Tibial nerve (tissue), 4 donors: ENCODE measurements at regions not wholly inside any gene's neighbourhood (a gene's known extent, or its start where the extent isn't known, plus 50 kb on each side); places are given as distances from the start of the nearest gene placed in this dataset.

Source experiments
- DNase-seq, 2 donors: peaks; one replicate each; pipeline ENCODE4 v3.0.0-alpha.2; 2019; ENCODE audit warnings: low spot score in 2 of 2
- H3K27ac ChIP-seq, 4 donors: fragments of 200-600 bp; sonication (generic) in 3 of 4; one replicate each; pipeline ENCODE4 v1.5.1; 2017 to 2019; ENCODE audit warnings: mild to moderate bottlenecking in 1 of 4
- H3K27me3 ChIP-seq, 2 donors: fragments of 200-600 bp; sonication (generic) in 1 of 2; one replicate each; pipeline versions ENCODE4 v1.5.1 to v1.6.0; 2017 to 2019
- H3K36me3 ChIP-seq, 3 donors: fragments of 200-600 bp; sonication (generic); one replicate each; pipeline ENCODE4 v1.5.1; 2018 to 2019
- H3K4me1 ChIP-seq, 4 donors: fragments of 200-600 bp; sonication (generic) in 3 of 4; one replicate each; pipeline ENCODE4 v1.5.1; 2017 to 2019
- H3K4me3 ChIP-seq, 4 donors: fragments of 200-600 bp; sonication (generic) in 3 of 4; one replicate each; pipeline ENCODE4 v1.5.1; 2017 to 2019; ENCODE audit warnings: mild to moderate bottlenecking in 1 of 4, moderate library complexity in 1 of 4
- H3K9me3 ChIP-seq, 4 donors: fragments of 200-600 bp; sonication (generic) in 3 of 4; one replicate each; pipeline ENCODE4 v1.5.1; 2017 to 2019
- EP300 ChIP-seq, 2 donors: sonication (generic); formaldehyde crosslinking; IDR thresholded peaks; one replicate each; pipeline ENCODE4 v1.6.1; 2017; ENCODE audit warnings: antibody characterized with exemption in 2 of 2, mild to moderate bottlenecking in 1 of 2
- POLR2A ChIP-seq, 2 donors: fragments of 450-650 bp; IDR thresholded peaks; one replicate each; pipeline ENCODE4 v1.6.1; 2017; ENCODE audit warnings: antibody characterized with exemption in 2 of 2, mild to moderate bottlenecking in 2 of 2, moderate library complexity in 2 of 2
- WGBS, 2 donors: methylation state at CpG; one replicate each; pipeline ENCODE4 v1.1.5; 2018; 5-methylcytosine and 5-hydroxymethylcytosine counted together
- TF ChIP-seq, protein P1 (sequence below), 5 experiments: fragments of 200-600 bp in 3 of 5; fragments of 450-650 bp in 2 of 5; sonication (generic) in 3 of 5; IDR thresholded peaks; one replicate each; pipeline ENCODE4 v1.5.1; 2016 to 2019; ENCODE audit warnings: antibody characterized with exemption in 5 of 5, mild to moderate bottlenecking in 3 of 5, moderate library complexity in 2 of 5

DNA sequence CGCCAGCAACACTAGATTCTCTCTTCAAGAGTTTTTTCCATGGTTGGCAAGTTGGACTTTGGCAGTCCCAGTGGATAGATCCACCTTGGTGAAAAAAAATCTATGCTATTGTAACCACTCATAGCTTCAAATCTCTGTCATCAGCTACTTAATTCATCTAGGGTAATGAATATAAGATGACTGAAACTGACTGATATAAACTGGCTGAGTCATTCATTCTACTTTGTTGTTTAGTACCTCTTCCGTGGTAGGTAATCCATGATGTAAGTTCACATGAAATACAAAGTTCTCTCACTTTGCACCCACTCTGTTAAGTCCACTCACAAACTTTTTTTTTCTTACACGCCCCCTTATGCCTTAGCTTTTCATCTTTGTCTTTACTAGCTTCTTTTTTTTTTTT lies 1381.5 kb downstream of the SLITRK5 start:
- no peak for DNase-seq
- Histone ChIP-seq H3K36me3 (no peaks in the 10 kb centered on the region), H3K9me3 (no peaks in the 10 kb centered on the region), H3K4me1 (no peaks in the 10 kb centered on the region), H3K27me3 (no peaks in the 10 kb centered on the region), H3K4me3 (no peak overlapping the region), H3K27ac (no peak overlapping the region)
- TF ChIP-seq EP300 (IDR thresholded peaks at IDR 0.05) = no peak
- no peak for TF ChIP-seq POLR2A (IDR thresholded peaks at IDR 0.05)
- TF ChIP-seq, protein P1, sequence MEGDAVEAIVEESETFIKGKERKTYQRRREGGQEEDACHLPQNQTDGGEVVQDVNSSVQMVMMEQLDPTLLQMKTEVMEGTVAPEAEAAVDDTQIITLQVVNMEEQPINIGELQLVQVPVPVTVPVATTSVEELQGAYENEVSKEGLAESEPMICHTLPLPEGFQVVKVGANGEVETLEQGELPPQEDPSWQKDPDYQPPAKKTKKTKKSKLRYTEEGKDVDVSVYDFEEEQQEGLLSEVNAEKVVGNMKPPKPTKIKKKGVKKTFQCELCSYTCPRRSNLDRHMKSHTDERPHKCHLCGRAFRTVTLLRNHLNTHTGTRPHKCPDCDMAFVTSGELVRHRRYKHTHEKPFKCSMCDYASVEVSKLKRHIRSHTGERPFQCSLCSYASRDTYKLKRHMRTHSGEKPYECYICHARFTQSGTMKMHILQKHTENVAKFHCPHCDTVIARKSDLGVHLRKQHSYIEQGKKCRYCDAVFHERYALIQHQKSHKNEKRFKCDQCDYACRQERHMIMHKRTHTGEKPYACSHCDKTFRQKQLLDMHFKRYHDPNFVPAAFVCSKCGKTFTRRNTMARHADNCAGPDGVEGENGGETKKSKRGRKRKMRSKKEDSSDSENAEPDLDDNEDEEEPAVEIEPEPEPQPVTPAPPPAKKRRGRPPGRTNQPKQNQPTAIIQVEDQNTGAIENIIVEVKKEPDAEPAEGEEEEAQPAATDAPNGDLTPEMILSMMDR (IDR thresholded peaks at IDR 0.05) = no peak
- 87% methylated on average over 3 of the region's 3 CpGs for WGBS, 2 donors

DNA sequence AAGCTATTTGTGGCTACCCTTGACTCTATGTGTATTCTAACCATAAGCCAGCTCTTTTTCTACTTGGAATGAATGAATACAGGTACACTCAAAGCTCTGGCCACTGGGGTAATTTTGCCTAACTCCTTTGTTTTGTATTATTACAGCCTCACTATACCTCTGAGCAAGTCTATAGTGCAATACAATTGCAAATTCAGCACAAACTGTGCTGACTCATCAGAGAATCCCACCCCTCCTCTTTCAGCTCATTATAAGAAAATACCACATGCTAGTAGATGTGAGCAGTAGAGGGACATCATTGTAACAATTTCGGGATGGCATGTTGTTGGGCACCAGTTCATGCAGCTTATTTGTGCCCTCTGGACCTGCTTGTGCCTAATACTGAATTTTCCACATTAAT lies 1382.2 kb downstream of the SLITRK5 start:
- WGBS, 2 donors = 71 to 77% methylated on average over 1 of the region's 1 CpG
- Histone ChIP-seq H3K4me3 (no peak overlapping the region), H3K36me3 (no peaks in the 10 kb centered on the region), H3K27me3 (no peaks in the 10 kb centered on the region), H3K9me3 (no peaks in the 10 kb centered on the region), H3K4me1 (no peaks in the 10 kb centered on the region), H3K27ac (no peak overlapping the region)
- no peak for DNase-seq
- TF ChIP-seq, protein P1 (IDR thresholded peaks at IDR 0.05) = no peak
- no peak for TF ChIP-seq EP300 (IDR thresholded peaks at IDR 0.05)

DNA sequence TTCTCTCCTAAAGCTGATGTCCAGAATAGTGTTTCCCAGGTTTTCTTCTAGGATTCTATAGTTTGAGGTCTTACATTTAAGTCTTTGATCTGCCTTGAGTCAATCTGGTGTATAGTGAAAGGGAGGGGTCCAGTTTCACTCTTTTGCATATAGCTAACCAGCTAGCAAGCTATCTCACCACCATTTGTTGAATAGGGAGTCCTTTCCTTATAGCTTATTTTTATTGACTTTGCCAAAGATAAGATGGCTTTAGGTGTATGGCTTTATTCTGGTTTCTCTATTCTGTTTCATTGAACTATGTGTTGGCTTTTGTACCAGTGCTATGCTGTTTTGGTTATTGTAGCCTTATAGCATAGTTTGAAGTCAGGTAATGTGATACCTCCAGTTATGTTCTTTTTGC lies 1386.1 kb downstream of the SLITRK5 start:
- Histone ChIP-seq H3K9me3 (peaks cover 0 to 5% (median 0%) of the 10 kb centered on the region in 4 donors), H3K27ac (no peak overlapping the region), H3K4me3 (no peak overlapping the region), H3K36me3 (no peaks in the 10 kb centered on the region), H3K4me1 (no peaks in the 10 kb centered on the region), H3K27me3 (no peaks in the 10 kb centered on the region)
- TF ChIP-seq EP300 (IDR thresholded peaks at IDR 0.05) (no peak), POLR2A (IDR thresholded peaks at IDR 0.05) (no peak)
- TF ChIP-seq, protein P1 (IDR thresholded peaks at IDR 0.05) = no peak
- no peak for DNase-seq

DNA sequence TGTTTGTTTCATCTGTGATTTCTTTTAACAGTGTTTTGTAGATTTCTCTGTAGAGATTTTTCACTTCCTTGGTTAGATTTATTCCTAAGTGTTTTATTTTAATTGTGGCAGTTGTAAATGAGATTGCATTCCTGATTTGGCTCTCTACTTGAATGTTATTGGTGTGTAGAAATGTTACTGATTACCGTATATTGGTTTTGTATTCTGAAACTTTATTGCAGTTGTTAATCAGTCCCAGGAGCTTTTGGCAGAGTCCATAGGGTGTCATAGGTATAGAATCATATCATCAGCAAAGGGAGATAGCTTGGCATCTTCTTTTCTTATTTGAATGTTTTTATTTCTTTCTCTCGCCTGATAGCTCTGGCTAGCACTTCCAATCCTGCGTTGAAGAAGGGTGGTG lies 1386.7 kb downstream of the SLITRK5 start:
- Histone ChIP-seq H3K9me3 (peaks cover 0 to 5% (median 0%) of the 10 kb centered on the region in 4 donors), H3K4me3 (no peak overlapping the region), H3K27ac (no peak overlapping the region), H3K4me1 (no peaks in the 10 kb centered on the region), H3K36me3 (no peaks in the 10 kb centered on the region), H3K27me3 (no peaks in the 10 kb centered on the region)
- 94 to 96% methylated on average over 3 of the region's 3 CpGs for WGBS, 2 donors
- TF ChIP-seq, protein P1 (IDR thresholded peaks at IDR 0.05) = no peak
- TF ChIP-seq POLR2A (IDR thresholded peaks at IDR 0.05) = no peak
- TF ChIP-seq EP300 (IDR thresholded peaks at IDR 0.05) = no peak
- DNase-seq = no peak

DNA sequence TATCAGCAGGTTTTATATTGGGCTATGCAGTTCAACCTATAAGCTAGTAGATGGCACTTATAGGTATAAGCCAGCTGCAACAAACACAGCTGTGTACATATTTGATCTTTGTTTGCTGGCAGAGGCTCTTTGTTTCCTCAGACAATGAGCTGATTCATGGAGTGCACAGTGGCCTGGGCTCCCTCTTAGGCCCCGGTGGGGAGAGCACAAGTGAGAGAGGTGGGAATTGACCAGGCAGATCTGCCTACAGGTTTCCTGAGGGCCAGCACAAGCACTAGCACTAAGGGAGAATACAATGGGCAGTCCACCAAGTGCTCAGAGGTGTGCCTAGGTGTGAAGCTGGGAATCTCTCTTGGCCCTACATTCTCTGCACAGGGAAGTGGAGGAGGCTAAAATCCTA lies 1390.7 kb downstream of the SLITRK5 start:
- Histone ChIP-seq H3K27me3 (no peaks in the 10 kb centered on the region), H3K9me3 (peaks cover 0 to 5% (median 0%) of the 10 kb centered on the region in 4 donors), H3K4me1 (no peaks in the 10 kb centered on the region), H3K4me3 (no peak overlapping the region), H3K36me3 (no peaks in the 10 kb centered on the region), H3K27ac (no peak overlapping the region)
- WGBS, 2 donors = 36 to 50% methylated on average over 1 of the region's 1 CpG
- TF ChIP-seq, protein P1 (IDR thresholded peaks at IDR 0.05) = no peak
- TF ChIP-seq POLR2A (IDR thresholded peaks at IDR 0.05) (no peak), EP300 (IDR thresholded peaks at IDR 0.05) (no peak)
- no peak for DNase-seq
